Omental fat pad (tissue), 3 donors: ENCODE measurements at regions not wholly inside any gene's neighbourhood (a gene's known extent, or its start where the extent isn't known, plus 50 kb on each side); places are given as distances from the start of the nearest gene placed in this dataset.

ENCODE experiments used
- ATAC-seq: fragments of 150-250 bp; one replicate; pipeline ENCODE4 v1.9.1; 2016; ENCODE audit warnings: mild to moderate bottlenecking, moderate library complexity; ENCODE audit not compliant: low FRiP score
- DNase-seq: peaks from one replicate; pipeline ENCODE4 v3.0.0-alpha.2; 2019; ENCODE audit warnings: low spot score
- CTCF ChIP-seq, 3 donors: fragments of 450-650 bp; IDR thresholded peaks; one replicate each; pipeline ENCODE4 v1.5.1; 2016 to 2017; ENCODE audit warnings: antibody characterized with exemption in 3 of 3, mild to moderate bottlenecking in 3 of 3, moderate library complexity in 2 of 3

- no peak for DNase-seq
- no peak for ATAC-seq
- no peak for TF ChIP-seq CTCF (IDR thresholded peaks at IDR 0.05)
These were observed 212.5 kb upstream of the HDAC9 start for GRCh38 chr7:18283045-18283444.

- DNase-seq (no peak), ATAC-seq (no peak)
- no peak for TF ChIP-seq CTCF (IDR thresholded peaks at IDR 0.05)
These were observed 208.1 kb upstream of the HDAC9 start for GRCh38 chr7:18287482-18287881.

DNA sequence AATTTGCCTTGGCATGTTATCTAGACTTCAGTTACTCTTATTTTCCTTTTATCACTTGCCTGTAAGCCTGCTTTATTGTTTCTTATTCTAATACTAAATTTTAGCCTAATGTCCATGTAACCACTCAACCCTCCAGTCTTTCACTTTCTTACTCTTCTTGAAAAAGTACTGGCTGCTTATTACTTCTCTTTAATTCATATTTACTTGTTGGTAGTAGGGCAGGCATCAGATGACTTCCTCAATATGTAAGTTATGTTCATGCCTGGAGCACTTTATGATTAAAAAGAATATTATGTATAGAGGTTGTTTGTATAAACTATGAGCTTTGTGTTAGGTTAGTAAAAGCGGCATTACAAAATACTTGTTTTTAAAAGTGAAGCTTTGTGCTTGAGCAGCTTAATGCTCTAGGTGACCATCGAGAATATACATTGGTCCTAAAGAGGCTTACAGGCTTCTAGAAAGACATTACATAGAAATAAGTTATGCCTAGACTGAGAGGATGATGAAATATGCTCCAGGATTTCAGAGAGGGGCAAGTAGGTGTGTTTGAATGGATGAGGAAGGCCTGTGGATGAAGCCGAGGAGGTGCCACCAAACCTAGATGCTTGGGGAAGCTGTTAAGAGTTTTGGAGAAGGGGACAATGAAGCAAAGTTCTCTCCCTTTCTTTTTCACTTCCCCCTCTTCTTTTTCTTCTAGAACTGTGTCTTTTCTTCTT lies 207.1 kb upstream of the HDAC9 start:
- ATAC-seq, result no peak
- TF ChIP-seq CTCF (IDR thresholded peaks at IDR 0.05), result no peak
- DNase-seq, result no peak

GRCh38 chr7:18289788-18290187 lies 205.8 kb upstream of the HDAC9 start:
- ATAC-seq (no peak), DNase-seq (no peak)
- no peak for TF ChIP-seq CTCF (IDR thresholded peaks at IDR 0.05)

- ATAC-seq (peak; percentile 39), DNase-seq (no peak)
- no peak for TF ChIP-seq CTCF (IDR thresholded peaks at IDR 0.05)
These were observed 205.3 kb upstream of the HDAC9 start for GRCh38 chr7:18290223-18290622.

DNA sequence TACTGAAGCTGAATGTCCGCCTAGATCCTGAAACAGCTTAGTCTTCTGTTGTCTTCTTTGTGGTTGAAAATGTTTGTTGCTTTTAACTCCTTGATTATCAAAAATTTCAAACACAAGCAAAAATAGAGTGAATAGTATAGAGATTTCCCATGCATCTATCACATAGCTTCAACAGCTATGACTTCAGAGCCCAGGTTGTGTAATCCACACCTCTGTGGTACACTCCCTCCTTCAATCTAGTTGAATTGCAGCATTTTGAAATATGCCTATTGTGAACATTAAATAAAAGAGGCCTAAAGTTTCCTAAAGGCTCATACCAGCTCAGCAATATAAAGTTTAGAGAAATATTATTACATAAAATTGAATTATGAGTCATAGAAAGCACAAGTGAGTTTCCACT lies 204.7 kb upstream of the HDAC9 start:
- DNase-seq (no peak), ATAC-seq (peak; percentile 54)
- TF ChIP-seq CTCF (IDR thresholded peaks at IDR 0.05), result no peak

- DNase-seq (no peak), ATAC-seq (no peak)
- no peak for TF ChIP-seq CTCF (IDR thresholded peaks at IDR 0.05)
These were observed 203.0 kb upstream of the HDAC9 start for GRCh38 chr7:18292584-18292983.
